ENCODE measurements at regions not wholly inside any gene's neighbourhood (a gene's known extent, or its start where the extent isn't known, plus 50 kb on each side); places are given as distances from the start of the nearest gene placed in this dataset.

DNA sequence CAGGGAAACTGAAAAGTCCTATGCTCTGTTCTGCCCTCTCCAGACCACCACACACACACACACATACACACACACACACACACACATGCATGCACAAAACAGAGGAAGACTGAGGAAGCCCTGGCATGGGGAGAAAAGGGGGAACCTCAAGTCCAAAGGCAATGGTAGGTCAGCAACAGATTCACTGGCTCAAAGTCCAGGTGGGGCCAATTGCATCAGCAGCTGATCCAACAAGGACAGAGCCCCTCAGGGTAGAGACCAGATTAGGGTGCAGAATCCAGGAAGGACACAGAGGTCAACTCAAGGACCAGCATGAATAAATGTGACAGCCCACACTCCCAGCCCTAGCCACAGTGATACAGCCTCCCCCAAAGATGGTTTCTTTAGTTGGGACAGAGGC is 425.0 kb upstream of the SOX5 start:
- TF ChIP-seq, protein P1, sequence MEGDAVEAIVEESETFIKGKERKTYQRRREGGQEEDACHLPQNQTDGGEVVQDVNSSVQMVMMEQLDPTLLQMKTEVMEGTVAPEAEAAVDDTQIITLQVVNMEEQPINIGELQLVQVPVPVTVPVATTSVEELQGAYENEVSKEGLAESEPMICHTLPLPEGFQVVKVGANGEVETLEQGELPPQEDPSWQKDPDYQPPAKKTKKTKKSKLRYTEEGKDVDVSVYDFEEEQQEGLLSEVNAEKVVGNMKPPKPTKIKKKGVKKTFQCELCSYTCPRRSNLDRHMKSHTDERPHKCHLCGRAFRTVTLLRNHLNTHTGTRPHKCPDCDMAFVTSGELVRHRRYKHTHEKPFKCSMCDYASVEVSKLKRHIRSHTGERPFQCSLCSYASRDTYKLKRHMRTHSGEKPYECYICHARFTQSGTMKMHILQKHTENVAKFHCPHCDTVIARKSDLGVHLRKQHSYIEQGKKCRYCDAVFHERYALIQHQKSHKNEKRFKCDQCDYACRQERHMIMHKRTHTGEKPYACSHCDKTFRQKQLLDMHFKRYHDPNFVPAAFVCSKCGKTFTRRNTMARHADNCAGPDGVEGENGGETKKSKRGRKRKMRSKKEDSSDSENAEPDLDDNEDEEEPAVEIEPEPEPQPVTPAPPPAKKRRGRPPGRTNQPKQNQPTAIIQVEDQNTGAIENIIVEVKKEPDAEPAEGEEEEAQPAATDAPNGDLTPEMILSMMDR (IDR thresholded peaks at IDR 0.05; ENCODE audit: poor library complexity, severe bottlenecking), result no peak
- TF ChIP-seq POLR2AphosphoS5 (IDR thresholded peaks at IDR 0.05), result no peak
- TF ChIP-seq REST (IDR thresholded peaks at IDR 0.05; ENCODE audit: borderline replicate concordance), result no peak
- no peak for TF ChIP-seq EP300 (conservative IDR thresholded peaks at IDR 0.05; ENCODE audit: poor library complexity, severe bottlenecking)
- no peak for TF ChIP-seq SMC3 (conservative IDR thresholded peaks at IDR 0.05; ENCODE audit: poor library complexity)
